Endothelial cell (in vitro differentiated cells): ENCODE measurements at regions not wholly inside any gene's neighbourhood (a gene's known extent, or its start where the extent isn't known, plus 50 kb on each side); places are given as distances from the start of the nearest gene placed in this dataset.

Source experiments
- DNase-seq: peaks from one replicate; pipeline ENCODE4 v3.0.0; 2021; ENCODE audit warnings: low spot score
- H3K27ac Mint-ChIP-seq: one replicate; pipeline ENCODE4 v1.8.0; 2021; ENCODE audit warnings: mixed read lengths, inconsistent platforms; ENCODE audit not compliant: unreplicated experiment
- H3K27me3 Mint-ChIP-seq: one replicate; pipeline ENCODE4 v1.8.0; 2021; ENCODE audit warnings: mild to moderate bottlenecking, moderate library complexity, mixed read lengths, inconsistent platforms; ENCODE audit not compliant: unreplicated experiment
- H3K36me3 Mint-ChIP-seq: one replicate; pipeline ENCODE4 v1.8.0; 2021; ENCODE audit warnings: mild to moderate bottlenecking, low read depth, mixed read lengths, inconsistent platforms; ENCODE audit not compliant: unreplicated experiment
- H3K4me1 Mint-ChIP-seq: one replicate; pipeline ENCODE4 v1.8.0; 2021; ENCODE audit warnings: mild to moderate bottlenecking, mixed read lengths, inconsistent platforms; ENCODE audit not compliant: unreplicated experiment
- H3K4me3 Mint-ChIP-seq: one replicate; pipeline ENCODE4 v1.8.0; 2021; ENCODE audit warnings: mild to moderate bottlenecking, mixed read lengths, inconsistent platforms; ENCODE audit not compliant: unreplicated experiment
- H3K9me3 Mint-ChIP-seq: one replicate; pipeline ENCODE4 v1.8.0; 2021; ENCODE audit warnings: mixed read lengths, inconsistent platforms; ENCODE audit not compliant: unreplicated experiment
- TF ChIP-seq, protein P1 (sequence below): fragments of 200-600 bp; sonication (generic); IDR thresholded peaks from one replicate; pipeline ENCODE4 v1.5.0; 2021; ENCODE audit warnings: antibody characterized with exemption; ENCODE audit not compliant: unreplicated experiment

DNA sequence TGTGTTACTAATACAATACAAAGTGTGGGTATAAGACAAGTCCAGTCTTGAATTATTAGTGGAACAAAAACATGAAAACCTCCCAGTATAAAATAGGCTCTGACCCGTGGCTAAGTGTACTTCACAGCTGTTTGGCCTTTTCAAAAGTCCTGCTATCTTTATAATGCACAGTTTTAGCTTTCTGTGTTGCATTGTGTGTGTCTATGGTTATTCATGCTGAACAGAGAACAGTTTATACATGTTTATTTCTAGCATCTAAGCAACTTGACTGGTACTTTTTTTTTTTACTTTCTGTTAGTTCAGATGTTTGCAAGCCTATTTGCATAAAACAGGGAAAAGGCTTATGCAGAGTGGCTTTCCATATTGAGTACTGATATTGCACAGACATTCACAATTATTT, 119.2 kb upstream of the CCN2 start:
- Mint-ChIP-seq H3K36me3 (no peaks in the 10 kb centered on the region), H3K4me3 (no peak overlapping the region), H3K27ac (no peak overlapping the region), H3K4me1 (no peaks in the 10 kb centered on the region), H3K27me3 (no peaks in the 10 kb centered on the region), H3K9me3 (no peaks in the 10 kb centered on the region)
- TF ChIP-seq, protein P1, sequence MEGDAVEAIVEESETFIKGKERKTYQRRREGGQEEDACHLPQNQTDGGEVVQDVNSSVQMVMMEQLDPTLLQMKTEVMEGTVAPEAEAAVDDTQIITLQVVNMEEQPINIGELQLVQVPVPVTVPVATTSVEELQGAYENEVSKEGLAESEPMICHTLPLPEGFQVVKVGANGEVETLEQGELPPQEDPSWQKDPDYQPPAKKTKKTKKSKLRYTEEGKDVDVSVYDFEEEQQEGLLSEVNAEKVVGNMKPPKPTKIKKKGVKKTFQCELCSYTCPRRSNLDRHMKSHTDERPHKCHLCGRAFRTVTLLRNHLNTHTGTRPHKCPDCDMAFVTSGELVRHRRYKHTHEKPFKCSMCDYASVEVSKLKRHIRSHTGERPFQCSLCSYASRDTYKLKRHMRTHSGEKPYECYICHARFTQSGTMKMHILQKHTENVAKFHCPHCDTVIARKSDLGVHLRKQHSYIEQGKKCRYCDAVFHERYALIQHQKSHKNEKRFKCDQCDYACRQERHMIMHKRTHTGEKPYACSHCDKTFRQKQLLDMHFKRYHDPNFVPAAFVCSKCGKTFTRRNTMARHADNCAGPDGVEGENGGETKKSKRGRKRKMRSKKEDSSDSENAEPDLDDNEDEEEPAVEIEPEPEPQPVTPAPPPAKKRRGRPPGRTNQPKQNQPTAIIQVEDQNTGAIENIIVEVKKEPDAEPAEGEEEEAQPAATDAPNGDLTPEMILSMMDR = no peak
- no peak for DNase-seq

DNA sequence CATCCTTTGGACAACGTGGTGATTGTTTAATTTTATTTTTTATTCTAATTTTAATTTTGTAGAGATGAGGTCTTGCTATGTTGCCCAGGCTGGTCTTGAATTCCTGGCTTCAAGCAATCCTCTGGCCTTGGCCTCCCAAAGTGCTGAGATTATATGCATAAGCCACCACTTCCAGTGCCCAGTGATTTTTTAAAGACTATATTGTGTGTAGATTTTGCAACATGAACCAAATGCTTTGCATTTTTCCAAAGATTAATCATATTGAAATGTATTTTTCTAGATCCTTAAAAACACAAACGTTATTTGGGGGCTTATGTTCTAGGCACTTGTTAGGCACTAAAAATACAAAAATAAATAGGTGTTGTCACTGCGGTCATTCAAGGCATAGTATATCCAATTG, 117.6 kb upstream of the CCN2 start:
- TF ChIP-seq, protein P1 = no peak
- H3K4me1 Mint-ChIP-seq = peaks cover under 1% of the 10 kb centered on the region
- H3K27ac Mint-ChIP-seq = no peak overlapping the region
- H3K27me3 Mint-ChIP-seq = no peaks in the 10 kb centered on the region
- H3K9me3 Mint-ChIP-seq = no peaks in the 10 kb centered on the region
- no peak for DNase-seq
- H3K4me3 Mint-ChIP-seq = no peak overlapping the region
- H3K36me3 Mint-ChIP-seq = no peaks in the 10 kb centered on the region

DNA sequence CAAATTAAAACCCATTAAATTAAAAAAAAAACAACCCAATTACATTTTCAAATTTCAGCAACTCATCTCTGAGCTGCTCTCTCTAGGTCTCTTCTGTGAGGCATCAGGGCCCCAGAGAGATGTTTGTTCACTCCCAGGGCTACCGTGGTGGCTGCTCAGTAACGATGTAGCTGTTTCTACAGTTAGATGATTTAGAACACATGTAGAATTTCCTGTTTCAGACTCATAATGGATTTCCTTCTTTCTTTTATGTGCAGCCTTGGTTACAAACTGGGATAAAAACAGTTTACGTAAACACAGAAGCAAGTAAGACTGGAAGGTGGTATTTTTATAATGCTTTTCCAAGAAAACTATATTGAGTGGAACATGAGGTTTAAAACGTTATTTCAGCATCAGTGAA, 116.1 kb upstream of the CCN2 start:
- Mint-ChIP-seq H3K4me3 (no peak overlapping the region), H3K4me1 (peaks cover 8% of the 10 kb centered on the region), H3K27me3 (no peaks in the 10 kb centered on the region), H3K27ac (no peak overlapping the region), H3K36me3 (no peaks in the 10 kb centered on the region), H3K9me3 (no peaks in the 10 kb centered on the region)
- DNase-seq = no peak
- TF ChIP-seq, protein P1 = no peak

DNA sequence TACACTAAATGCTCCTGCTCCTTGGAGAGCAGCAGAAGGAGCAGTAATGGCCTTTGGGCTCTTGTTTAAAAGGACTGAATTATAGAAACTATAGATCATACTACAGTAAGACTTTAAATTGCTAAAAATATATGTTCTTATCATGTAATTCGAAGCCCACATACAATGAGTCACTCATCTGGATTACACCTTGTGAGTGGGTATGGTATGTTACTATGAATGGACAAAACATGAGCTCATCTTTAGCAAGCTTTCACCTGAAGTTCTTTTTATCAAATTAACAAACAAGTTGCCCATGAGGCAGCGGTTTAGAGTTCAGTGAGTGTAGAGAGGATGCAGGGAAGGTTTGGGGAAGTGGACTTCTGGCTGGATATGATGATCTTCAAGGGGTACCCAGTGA, 114.4 kb upstream of the CCN2 start:
- peaks cover 8% of the 10 kb centered on the region for H3K4me1 Mint-ChIP-seq
- no peaks in the 10 kb centered on the region for H3K9me3 Mint-ChIP-seq
- no peaks in the 10 kb centered on the region for H3K27me3 Mint-ChIP-seq
- no peak overlapping the region for H3K27ac Mint-ChIP-seq
- H3K4me3 Mint-ChIP-seq = no peak overlapping the region
- H3K36me3 Mint-ChIP-seq = no peaks in the 10 kb centered on the region
- TF ChIP-seq, protein P1 = no peak
- no peak for DNase-seq

DNA sequence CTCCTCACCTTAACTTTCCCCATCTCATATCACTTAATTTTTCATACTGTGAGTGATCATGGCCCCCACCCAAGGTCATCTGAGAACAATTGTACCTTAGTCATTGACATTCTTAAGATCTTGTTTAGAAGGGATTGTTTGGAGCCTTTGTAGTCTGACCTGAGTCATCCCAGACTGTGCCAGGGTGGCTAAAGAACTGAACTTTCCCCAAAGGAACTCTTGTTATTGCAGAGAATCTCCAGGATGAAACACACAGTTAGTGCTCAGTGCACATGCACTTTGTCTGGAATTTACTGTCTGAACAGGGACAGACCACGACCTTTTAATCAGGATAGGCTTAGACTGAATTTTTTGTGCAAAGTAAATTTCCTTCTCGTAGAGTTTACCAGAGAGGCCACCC, 112.6 kb upstream of the CCN2 start:
- H3K4me3 Mint-ChIP-seq = no peak overlapping the region
- no peak for DNase-seq
- H3K27ac Mint-ChIP-seq = no peak overlapping the region
- H3K4me1 Mint-ChIP-seq = peaks cover 8% of the 10 kb centered on the region
- no peaks in the 10 kb centered on the region for H3K36me3 Mint-ChIP-seq
- H3K9me3 Mint-ChIP-seq = no peaks in the 10 kb centered on the region
- no peaks in the 10 kb centered on the region for H3K27me3 Mint-ChIP-seq
- TF ChIP-seq, protein P1 = no peak
